ENCODE measurements at regions not wholly inside any gene's neighbourhood (a gene's known extent, or its start where the extent isn't known, plus 50 kb on each side); places are given as distances from the start of the nearest gene placed in this dataset.

DNA sequence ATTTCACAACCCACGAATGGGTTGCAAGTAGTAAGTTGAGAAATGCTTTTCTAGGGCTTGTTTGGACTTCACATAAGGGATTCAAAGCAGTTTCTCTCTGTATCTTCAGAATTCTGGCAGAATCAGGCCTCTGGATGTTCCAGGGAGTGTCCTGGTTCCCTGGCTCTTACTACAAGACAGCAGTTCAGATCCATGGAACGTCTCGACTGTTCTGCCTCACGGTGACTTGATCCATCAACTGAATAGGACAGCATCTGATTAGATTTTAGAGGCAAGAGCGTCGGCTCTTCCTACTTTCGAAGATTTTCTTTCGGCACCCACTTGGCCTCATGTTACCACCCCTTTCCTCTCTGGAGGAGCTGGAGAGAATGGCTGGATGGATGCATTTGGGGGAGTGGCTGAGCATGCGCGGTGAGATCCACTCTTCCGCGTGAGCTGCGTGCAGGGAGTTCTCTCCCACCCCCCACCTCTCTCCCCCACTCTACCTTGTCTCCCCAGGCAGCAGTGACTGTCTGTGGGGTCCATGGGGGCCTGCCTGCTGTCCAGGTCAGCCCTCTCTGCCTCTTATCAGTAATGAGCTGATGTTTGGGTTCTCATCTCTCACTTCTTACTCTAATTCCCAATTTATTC, 132.5 kb downstream of the VAPA start:
- H3K4me1 Mint-ChIP-seq, result no peaks in the 10 kb centered on the region
- H3K36me3 Mint-ChIP-seq, result peaks cover 6% of the 10 kb centered on the region
- peaks cover 8% of the 10 kb centered on the region for H3K27me3 Mint-ChIP-seq
- H3K4me3 Mint-ChIP-seq, result no peak overlapping the region
- no peak overlapping the region for H3K27ac Mint-ChIP-seq
- H3K9me3 Mint-ChIP-seq, result peaks cover 13% of the 10 kb centered on the region
- no peak for ATAC-seq

DNA sequence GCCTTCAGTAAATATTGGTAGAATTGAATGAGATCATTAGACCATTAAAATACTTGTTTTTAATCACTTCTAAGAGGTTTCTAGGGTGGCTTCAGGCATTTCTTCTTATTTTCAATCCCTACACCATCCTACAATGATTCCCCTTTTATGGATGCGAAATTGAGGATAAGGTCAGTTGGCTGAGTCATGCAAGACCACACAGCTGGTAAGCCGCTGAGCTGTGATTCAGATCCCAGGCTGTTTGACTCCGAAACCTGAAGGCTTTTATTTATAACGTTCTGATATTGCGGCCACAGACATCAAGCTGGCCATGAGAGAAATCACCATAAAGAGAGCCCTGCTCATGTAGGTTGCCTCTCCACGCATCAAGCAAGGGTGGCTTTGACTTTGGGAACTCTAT, 133.4 kb downstream of the VAPA start:
- H3K36me3 Mint-ChIP-seq, result no peaks in the 10 kb centered on the region
- no peak overlapping the region for H3K4me3 Mint-ChIP-seq
- no peak for ATAC-seq
- no peak overlapping the region for H3K27ac Mint-ChIP-seq
- H3K4me1 Mint-ChIP-seq, result no peaks in the 10 kb centered on the region
- peaks cover 9% of the 10 kb centered on the region for H3K9me3 Mint-ChIP-seq
- H3K27me3 Mint-ChIP-seq, result peaks cover 8% of the 10 kb centered on the region

DNA sequence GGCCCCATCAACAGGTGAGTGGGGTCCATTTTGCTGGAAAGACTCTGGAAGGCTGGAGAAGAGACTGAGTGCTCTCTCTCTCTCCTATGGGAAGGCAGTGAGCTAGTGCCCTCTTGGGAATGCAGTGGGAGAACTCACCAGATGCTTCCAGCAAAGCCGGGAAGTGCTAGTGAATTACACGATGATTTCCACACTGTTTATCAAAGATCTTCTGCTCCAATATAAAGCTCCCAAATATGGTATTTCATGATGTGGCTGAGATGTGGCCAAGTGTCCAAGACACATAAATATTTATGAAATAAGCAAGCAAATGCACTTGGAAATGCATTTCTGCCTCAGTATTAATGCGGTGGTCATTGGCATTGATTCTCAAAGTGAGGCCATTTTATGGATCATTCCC, 135.9 kb downstream of the VAPA start:
- Mint-ChIP-seq H3K36me3 (no peaks in the 10 kb centered on the region), H3K4me1 (no peaks in the 10 kb centered on the region), H3K4me3 (no peak overlapping the region), H3K27me3 (peaks cover 8% of the 10 kb centered on the region), H3K27ac (no peak overlapping the region), H3K9me3 (no peaks in the 10 kb centered on the region)
- no peak for ATAC-seq

DNA sequence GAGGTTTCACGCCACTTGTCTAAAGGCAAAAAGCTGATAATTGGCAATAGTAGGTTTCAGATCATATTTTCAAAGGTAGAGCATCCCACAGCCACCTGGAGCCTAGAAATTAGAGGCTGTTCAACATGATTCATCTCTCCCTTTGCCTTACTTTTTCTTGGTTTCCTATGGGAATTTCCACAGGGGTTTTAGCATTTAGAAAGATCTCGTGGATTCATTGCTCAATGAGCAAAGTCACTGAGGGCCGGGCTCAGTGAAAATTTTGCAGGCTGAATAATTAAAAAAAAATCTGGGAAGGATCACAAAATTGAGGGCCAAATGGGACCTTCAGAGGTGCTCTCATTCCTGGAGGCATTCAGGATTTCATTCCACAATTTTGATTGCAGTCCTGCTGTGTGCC, 137.1 kb downstream of the VAPA start:
- peaks cover 8% of the 10 kb centered on the region for H3K27me3 Mint-ChIP-seq
- H3K4me3 Mint-ChIP-seq, result no peak overlapping the region
- no peaks in the 10 kb centered on the region for H3K4me1 Mint-ChIP-seq
- H3K36me3 Mint-ChIP-seq, result no peaks in the 10 kb centered on the region
- no peak for ATAC-seq
- H3K9me3 Mint-ChIP-seq, result no peaks in the 10 kb centered on the region
- H3K27ac Mint-ChIP-seq, result no peak overlapping the region

DNA sequence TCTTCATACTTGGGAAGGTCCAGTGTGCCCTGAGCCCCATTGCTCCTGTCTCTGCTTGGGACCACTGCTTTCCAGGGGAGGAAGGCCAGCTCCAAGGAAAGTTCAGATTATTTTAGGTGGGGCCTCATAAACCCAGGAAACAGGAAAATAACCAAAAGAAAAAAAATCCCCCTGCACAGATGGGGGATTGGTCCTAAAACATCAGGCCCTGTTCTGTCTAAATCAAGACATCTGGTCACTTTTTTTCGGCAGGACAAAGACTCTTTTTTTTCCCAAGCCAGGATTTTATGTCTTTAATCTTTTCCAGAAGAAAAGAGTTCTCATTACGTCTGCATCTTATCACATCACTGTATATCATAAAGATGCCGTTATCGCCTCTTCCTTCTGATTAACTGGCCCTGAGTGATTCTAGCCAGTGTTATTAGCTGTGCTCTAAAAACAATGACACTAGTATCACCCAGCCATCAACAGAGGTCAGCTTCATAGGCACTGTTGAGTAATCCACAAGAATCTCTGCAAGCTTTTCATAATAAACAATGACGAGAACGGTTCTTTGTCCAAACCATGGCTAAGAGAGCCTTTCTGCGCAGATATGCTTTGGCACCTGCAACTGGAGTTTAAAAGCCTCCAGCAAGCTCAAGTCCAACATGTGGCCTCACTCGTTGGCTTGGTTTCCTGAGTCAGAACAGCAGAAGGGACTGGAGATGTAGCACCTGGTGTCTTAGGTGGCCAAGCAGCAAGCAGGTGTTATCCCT, 138.2 kb downstream of the VAPA start:
- Mint-ChIP-seq H3K27me3 (peaks cover 8% of the 10 kb centered on the region), H3K27ac (no peak overlapping the region), H3K9me3 (no peaks in the 10 kb centered on the region), H3K4me1 (peaks cover 3% of the 10 kb centered on the region), H3K4me3 (no peak overlapping the region), H3K36me3 (no peaks in the 10 kb centered on the region)
- no peak for ATAC-seq

DNA sequence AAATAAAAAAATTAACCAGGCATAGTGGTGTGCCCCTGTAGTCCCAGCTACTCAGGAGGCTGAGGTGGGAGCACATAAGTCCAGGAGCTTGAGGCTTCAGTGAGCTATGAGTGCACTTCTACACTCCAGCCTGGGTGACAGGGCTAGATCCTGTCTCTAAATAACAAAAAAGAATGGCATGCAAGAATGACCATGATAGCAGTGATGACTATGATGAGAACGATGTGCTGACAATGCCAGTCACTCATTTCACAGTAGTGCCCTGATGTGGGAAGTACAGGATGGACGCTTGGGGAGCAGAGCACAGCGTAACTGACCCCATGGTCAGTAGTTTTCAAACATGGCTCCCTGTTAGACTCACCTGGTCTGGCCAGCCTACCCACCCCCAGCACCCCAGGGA, 139.1 kb downstream of the VAPA start:
- Mint-ChIP-seq H3K27ac (no peak overlapping the region), H3K4me3 (no peak overlapping the region), H3K27me3 (peaks cover 4% of the 10 kb centered on the region), H3K36me3 (no peaks in the 10 kb centered on the region), H3K9me3 (no peaks in the 10 kb centered on the region), H3K4me1 (peaks cover 10% of the 10 kb centered on the region)
- ATAC-seq, result no peak

DNA sequence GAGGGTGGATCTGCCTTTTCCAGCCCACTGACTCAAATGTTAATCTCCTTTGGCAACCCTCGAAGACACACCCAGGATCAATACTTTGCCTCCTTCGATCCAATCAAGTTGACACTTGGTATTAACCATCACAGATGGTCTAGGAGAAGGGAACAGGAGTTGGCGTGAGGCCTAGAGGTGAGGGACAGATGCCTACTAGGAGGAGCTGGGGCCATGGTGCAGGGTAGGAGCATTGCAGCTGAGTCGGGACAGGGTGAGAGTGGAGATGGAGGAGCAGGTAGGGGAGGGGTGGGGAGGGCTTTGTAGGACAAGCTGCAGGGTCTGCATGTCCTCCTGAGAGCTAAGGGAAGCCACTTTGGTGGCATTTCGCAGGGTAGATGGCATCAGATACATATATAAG, 140.0 kb downstream of the VAPA start:
- no peak for ATAC-seq
- Mint-ChIP-seq H3K4me1 (peaks cover 10% of the 10 kb centered on the region), H3K36me3 (no peaks in the 10 kb centered on the region), H3K27me3 (no peaks in the 10 kb centered on the region), H3K4me3 (no peak overlapping the region), H3K27ac (no peak overlapping the region), H3K9me3 (no peaks in the 10 kb centered on the region)

DNA sequence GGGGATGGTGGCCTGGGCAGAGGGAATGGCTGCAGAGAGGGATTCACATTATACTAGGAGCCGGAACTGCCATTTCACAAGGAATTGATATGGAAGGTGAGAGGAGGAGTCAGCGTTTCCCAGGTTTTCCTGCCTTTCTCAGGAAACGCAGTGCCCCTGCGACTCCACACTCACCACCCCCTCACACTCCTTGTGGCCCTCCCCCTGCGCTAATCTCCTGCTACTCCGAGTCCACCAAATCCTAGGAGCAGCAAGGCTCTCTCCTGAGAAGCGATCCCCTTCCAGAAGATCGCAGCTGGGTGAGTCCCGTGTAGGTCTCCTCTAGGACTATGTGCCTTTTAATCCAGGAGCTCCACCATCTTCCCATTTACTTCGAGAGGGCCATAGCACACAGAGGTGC, 140.6 kb downstream of the VAPA start:
- Mint-ChIP-seq H3K36me3 (no peaks in the 10 kb centered on the region), H3K4me3 (no peak overlapping the region), H3K4me1 (peaks cover 10% of the 10 kb centered on the region)

DNA sequence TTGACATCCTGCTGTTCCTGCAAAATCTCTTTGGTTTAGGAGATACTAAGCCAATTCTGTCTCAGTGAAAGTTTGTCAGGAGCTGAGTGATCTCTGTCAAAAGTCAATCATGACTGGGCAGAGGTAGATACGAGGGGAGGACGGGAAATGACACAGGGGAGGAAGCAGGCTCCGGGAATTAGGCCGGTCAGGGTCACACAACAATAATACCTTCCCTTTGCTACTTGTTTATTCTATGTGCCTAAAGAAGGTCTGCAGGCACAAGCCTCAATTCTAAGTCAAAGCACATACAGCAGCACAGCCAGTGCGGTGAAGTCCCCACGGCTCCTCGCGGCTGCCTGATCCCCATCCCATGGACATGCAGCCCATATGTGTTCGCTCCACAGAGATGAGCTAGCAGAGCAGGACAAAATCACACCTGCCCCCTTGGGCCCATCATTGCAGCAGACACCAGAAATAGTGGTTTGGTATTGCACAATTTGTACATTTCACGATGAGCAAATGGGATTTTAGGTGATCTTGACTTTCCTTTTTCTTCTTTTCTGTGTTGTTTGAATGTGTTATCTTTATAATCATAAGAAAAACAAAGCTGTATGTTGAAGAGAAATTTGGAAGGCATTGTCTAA, 141.4 kb downstream of the VAPA start:
- ATAC-seq, result no peak
- H3K36me3 Mint-ChIP-seq, result no peaks in the 10 kb centered on the region
- no peak overlapping the region for H3K4me3 Mint-ChIP-seq
- no peaks in the 10 kb centered on the region for H3K27me3 Mint-ChIP-seq
- H3K9me3 Mint-ChIP-seq, result no peaks in the 10 kb centered on the region
- peaks cover 10% of the 10 kb centered on the region for H3K4me1 Mint-ChIP-seq
- no peak overlapping the region for H3K27ac Mint-ChIP-seq

More for the DNA sequence above, 140.6 kb downstream of the VAPA start:
- no peaks in the 10 kb centered on the region for H3K9me3 Mint-ChIP-seq
- ATAC-seq, result no peak
- H3K27ac Mint-ChIP-seq, result no peak overlapping the region
- H3K27me3 Mint-ChIP-seq, result no peaks in the 10 kb centered on the region

DNA sequence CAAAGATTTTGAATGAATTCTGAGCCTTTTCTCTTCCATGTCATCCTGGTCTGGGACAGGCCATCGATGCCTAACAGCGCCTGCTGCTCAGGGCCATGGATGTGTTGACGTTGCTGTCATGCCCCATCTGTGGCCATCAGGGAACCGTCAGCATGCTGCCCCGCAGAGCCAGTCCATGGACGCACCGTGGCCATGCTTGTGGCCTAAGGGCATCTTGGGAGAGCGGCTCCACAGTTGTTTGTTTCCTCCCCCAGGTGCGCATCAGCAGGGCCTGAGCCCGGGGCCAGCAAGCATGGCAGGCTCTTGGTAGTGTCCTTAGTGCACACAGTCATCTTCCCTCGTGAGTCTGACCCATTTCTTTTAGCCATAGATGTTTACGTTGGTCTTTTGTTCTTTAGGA, 142.7 kb downstream of the VAPA start:
- peaks cover 10% of the 10 kb centered on the region for H3K4me1 Mint-ChIP-seq
- ATAC-seq, result peak; percentile 25
- H3K9me3 Mint-ChIP-seq, result no peaks in the 10 kb centered on the region
- no peak overlapping the region for H3K4me3 Mint-ChIP-seq
- H3K27ac Mint-ChIP-seq, result no peak overlapping the region
- no peaks in the 10 kb centered on the region for H3K27me3 Mint-ChIP-seq
- H3K36me3 Mint-ChIP-seq, result no peaks in the 10 kb centered on the region

DNA sequence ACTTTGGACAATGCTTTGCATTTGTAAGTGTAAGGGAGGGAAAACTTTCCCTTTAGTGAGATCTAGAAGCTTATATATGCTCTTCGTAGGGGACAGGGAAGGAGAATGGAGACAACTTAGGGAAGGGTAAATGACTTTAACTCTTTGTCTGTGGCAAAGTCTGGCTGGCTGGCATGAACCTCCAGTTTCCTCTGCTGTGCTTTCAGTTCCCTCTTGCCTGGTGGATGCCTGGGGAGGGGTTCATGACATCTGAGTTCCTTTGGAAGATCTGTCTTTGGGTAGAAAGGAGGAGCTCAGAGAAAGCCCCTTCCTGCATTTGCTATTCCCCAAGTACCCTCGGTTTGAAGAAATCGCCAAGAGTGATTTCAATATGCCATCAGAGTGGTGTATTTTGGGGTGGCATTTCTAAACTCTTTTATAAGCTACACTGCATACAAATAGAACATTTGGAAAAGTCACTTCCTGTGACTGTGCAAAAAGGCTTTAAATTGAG, 143.6 kb downstream of the VAPA start:
- Mint-ChIP-seq H3K4me3 (no peak overlapping the region), H3K27me3 (no peaks in the 10 kb centered on the region), H3K27ac (no peak overlapping the region), H3K36me3 (no peaks in the 10 kb centered on the region), H3K4me1 (peaks cover 10% of the 10 kb centered on the region), H3K9me3 (no peaks in the 10 kb centered on the region)
- no peak for ATAC-seq

DNA sequence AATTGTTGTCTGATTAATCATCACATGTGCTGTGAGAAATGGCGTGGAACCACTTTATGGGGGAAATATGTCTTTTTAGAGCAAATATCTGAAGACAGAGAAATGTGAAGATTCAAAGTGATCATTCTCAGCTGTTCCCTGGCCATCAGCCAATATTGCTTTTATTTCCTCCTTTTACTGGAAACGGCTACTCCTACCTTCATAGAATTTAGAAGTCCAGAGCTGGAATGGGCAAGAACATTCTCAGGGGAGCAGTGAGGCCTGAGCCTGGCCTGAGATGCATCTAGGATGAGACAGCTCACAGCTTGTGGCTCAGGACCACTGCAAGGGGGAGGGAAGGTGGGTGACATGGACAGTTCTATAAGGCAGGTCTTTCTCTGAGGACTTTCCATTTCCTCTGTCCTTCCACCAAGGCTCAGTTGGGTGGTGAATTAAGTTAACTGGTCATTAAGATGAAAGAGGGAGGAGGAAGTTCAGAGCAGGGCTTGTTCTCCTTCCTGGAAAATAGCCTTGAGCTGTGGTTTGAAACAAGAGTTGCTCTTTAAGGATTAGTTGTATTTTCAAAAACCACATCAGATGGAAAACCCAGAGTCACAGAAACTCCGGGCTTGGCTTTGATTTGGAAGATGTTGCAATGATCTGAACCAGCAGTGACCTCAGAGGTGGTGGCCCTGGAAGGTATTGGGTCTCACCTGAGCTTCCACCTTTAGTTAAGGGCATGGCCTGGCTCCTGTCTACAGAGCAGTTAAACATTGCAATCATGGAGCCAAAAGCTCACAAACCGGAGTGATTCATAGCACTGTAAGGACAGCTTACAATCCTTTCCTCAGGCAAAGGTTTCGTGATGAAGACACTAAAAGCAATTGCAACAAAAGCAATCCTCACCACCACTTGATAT, 144.3 kb downstream of the VAPA start:
- peaks cover 10% of the 10 kb centered on the region for H3K4me1 Mint-ChIP-seq
- no peaks in the 10 kb centered on the region for H3K27me3 Mint-ChIP-seq
- no peak overlapping the region for H3K27ac Mint-ChIP-seq
- H3K9me3 Mint-ChIP-seq, result no peaks in the 10 kb centered on the region
- no peaks in the 10 kb centered on the region for H3K36me3 Mint-ChIP-seq
- H3K4me3 Mint-ChIP-seq, result no peak overlapping the region
- ATAC-seq, result no peak

DNA sequence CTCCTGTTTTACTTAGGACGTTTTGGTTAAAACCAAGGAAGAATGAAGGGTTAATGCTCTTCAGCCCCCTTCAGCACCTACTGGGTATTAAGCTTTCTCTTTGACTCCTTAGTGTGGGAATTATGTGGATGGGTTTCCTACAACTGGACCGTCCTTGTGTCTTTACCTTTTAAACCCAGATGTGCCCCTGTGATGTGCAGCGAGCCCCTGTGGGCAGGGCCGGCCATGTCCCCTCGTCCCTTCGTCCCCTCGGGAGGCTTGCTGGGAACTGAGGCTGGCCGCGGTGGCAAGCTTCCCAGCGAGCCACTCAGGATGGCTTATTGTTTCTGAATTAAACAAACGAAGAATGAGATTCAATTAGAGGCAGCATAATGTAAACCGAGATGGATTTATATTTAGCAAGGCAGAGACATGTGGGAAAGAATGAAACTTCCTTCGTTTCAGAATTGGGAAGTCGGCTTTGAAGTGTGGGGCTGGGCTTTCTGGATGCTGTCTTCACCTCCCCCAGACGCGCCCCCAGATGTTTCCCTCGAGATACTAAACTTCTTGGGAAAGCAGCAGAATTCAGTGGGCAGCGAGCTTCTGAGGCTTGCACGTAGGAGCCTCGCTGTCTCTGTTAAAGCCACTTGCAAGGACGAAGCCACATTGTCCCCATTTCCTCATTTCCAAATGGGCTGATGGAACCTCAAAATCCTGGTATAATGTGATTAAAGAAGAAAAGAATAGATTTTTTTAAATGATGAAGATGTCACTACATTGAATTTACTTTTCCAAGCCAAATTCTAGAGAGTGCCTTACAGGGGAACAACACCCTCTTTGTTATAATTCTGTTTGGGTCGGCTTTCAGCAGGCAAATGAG, 146.0 kb downstream of the VAPA start:
- no peak overlapping the region for H3K27ac Mint-ChIP-seq
- no peak for ATAC-seq
- H3K36me3 Mint-ChIP-seq, result no peaks in the 10 kb centered on the region
- no peaks in the 10 kb centered on the region for H3K27me3 Mint-ChIP-seq
- H3K4me3 Mint-ChIP-seq, result no peak overlapping the region
- H3K9me3 Mint-ChIP-seq, result no peaks in the 10 kb centered on the region
- peaks cover 10% of the 10 kb centered on the region for H3K4me1 Mint-ChIP-seq

DNA sequence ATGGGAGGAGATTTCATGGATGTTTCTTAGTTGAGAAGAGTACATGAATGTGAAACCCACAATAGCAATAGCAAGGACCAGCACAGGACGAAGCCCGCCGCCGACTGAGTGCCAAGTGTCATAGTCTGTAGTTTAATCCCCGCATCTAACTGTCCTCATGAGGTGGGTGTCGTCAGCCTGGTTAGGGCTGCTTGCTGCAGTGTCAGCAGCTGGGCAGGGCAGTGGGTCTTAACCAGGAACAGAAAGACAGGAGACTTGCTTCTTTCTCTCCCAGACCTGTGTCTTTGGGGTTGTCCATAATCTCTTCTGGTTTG, 146.6 kb downstream of the VAPA start:
- H3K9me3 Mint-ChIP-seq, result no peaks in the 10 kb centered on the region
- H3K36me3 Mint-ChIP-seq, result no peaks in the 10 kb centered on the region
- H3K4me1 Mint-ChIP-seq, result peaks cover 10% of the 10 kb centered on the region
- H3K27ac Mint-ChIP-seq, result no peak overlapping the region
- no peak overlapping the region for H3K4me3 Mint-ChIP-seq
- no peaks in the 10 kb centered on the region for H3K27me3 Mint-ChIP-seq
- ATAC-seq, result no peak

All from stimulated activated memory B cell treated with anti-CD40 and anti-IgM and Interleukin-4, amounts not matched to agents 10 μg/mL and 1 μg/mL and 100 μg/mL, for 72 hours (primary cell).